ENCODE measurements at regions not wholly inside any gene's neighbourhood (a gene's known extent, or its start where the extent isn't known, plus 50 kb on each side); places are given as distances from the start of the nearest gene placed in this dataset.

DNA sequence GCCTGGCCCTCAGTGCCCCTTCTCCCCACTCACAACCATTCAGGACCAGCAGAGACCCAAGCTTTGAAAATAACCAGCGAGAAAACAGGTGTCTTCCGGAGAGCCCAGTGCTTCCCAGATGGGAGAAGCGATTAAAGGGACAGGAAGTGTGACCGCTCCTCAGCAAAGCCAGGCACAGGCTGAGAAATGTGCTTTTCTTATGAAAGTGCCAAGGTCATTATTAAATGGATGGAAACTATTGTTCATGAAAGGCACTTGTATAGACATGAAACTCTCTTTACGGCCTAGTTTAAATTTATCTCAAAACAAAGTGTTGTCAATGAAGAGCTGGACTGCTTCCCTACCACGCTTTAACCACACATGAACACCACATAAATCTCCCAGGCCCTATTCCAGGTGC is 210.4 kb downstream of the SPTSSA start:
- TF ChIP-seq ZZZ3 (IDR thresholded peaks at IDR 0.05): no peak
- TF ChIP-seq HOMEZ (CRISPR knock-in tag; IDR thresholded peaks at IDR 0.05): no peak
- no peak for TF ChIP-seq MGA (IDR thresholded peaks at IDR 0.05)
- TF ChIP-seq SMARCC2 (IDR thresholded peaks at IDR 0.05; ENCODE audit: low read depth): no peak
- TF ChIP-seq ZNF639 (CRISPR knock-in tag; conservative IDR thresholded peaks at IDR 0.05 in 1 of 2, IDR thresholded peaks at IDR 0.05 in 1 of 2): no peak
- no peak for TF ChIP-seq EZH2 (IDR thresholded peaks at IDR 0.05; ENCODE audit: borderline replicate concordance, low read depth, low read length)
- TF ChIP-seq, protein P1, sequence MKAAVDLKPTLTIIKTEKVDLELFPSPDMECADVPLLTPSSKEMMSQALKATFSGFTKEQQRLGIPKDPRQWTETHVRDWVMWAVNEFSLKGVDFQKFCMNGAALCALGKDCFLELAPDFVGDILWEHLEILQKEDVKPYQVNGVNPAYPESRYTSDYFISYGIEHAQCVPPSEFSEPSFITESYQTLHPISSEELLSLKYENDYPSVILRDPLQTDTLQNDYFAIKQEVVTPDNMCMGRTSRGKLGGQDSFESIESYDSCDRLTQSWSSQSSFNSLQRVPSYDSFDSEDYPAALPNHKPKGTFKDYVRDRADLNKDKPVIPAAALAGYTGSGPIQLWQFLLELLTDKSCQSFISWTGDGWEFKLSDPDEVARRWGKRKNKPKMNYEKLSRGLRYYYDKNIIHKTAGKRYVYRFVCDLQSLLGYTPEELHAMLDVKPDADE (conservative IDR thresholded peaks at IDR 0.05; ENCODE audit: control insufficient read depth, low read depth, low read length): no peak
- TF ChIP-seq RAD51 (IDR thresholded peaks at IDR 0.05; ENCODE audit: borderline replicate concordance, low read depth): no peak
- TF ChIP-seq, protein P2, sequence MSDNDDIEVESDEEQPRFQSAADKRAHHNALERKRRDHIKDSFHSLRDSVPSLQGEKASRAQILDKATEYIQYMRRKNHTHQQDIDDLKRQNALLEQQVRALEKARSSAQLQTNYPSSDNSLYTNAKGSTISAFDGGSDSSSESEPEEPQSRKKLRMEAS (CRISPR knock-in tag; IDR thresholded peaks at IDR 0.05): no peak
- no peak for TF ChIP-seq L3MBTL2 (IDR thresholded peaks at IDR 0.05)

Data from K562 (cell line).